ENCODE measurements at regions not wholly inside any gene's neighbourhood (a gene's known extent, or its start where the extent isn't known, plus 50 kb on each side); places are given as distances from the start of the nearest gene placed in this dataset.

GRCh38 chr11:22516111-22516510 lies 109.5 kb downstream of the FANCF start:
- TF ChIP-seq CTCF (IDR thresholded peaks at IDR 0.05), result no peak
- no peak for TF ChIP-seq NFIC (IDR thresholded peaks at IDR 0.05; ENCODE audit: borderline replicate concordance)
- TF ChIP-seq FOXJ3 (CRISPR knock-in tag; IDR thresholded peaks at IDR 0.05), result no peak
- no peak for TF ChIP-seq EP300 (IDR thresholded peaks at IDR 0.05; ENCODE audit: borderline replicate concordance in 1 of 2, low read depth in 1 of 2, low read length in 1 of 2)
- no peak for TF ChIP-seq FOXM1 (IDR thresholded peaks at IDR 0.05; ENCODE audit: low read depth)
- no peak for TF ChIP-seq POLR2AphosphoS5 (IDR thresholded peaks at IDR 0.05; ENCODE audit: low read depth, low read length)
- no peak for TF ChIP-seq RXRA (IDR thresholded peaks at IDR 0.05; ENCODE audit: borderline replicate concordance, low read depth)
- TF ChIP-seq PBX3 (IDR thresholded peaks at IDR 0.05), result no peak
- TF ChIP-seq NRF1 (IDR thresholded peaks at IDR 0.05; ENCODE audit: low read depth, low read length), result no peak
- no peak for TF ChIP-seq SIN3A (IDR thresholded peaks at IDR 0.05; ENCODE audit: borderline replicate concordance, low read depth, low read length)
- TF ChIP-seq REST (IDR thresholded peaks at IDR 0.05; ENCODE audit: low read depth, low read length), result no peak

All from SK-N-SH (cell line).